GM21360 (cell line): ENCODE measurements at regions not wholly inside any gene's neighbourhood (a gene's known extent, or its start where the extent isn't known, plus 50 kb on each side); places are given as distances from the start of the nearest gene placed in this dataset.

Experiments
- ATAC-seq: cut with Tn5 transposase; IDR thresholded peaks from one replicate; pipeline ENCODE4 v1.9.1; 2021; ENCODE audit warnings: mild to moderate bottlenecking, moderate library complexity; ENCODE audit not compliant: unreplicated experiment

- ATAC-seq: no peak
Observed at GRCh38 chr17:13316657-13317056, 285.1 kb downstream of the HS3ST3A1 start.

- ATAC-seq: no peak
Observed at GRCh38 chr17:13311306-13311705, 290.4 kb downstream of the HS3ST3A1 start.

- ATAC-seq: no peak
Observed at GRCh38 chr17:13310858-13311257, 290.9 kb downstream of the HS3ST3A1 start.

GRCh38 chr17:13306310-13306962, 288.6 kb upstream of the ELAC2 start:
- no peak for ATAC-seq

GRCh38 chr17:13302983-13303382, 285.2 kb upstream of the ELAC2 start:
- no peak for ATAC-seq

- no peak for ATAC-seq
Observed at GRCh38 chr17:13302419-13302818, 284.6 kb upstream of the ELAC2 start.

GRCh38 chr17:13297183-13297582, 279.4 kb upstream of the ELAC2 start:
- ATAC-seq: no peak

- ATAC-seq: no peak
Observed at GRCh38 chr17:13293421-13293820, 275.6 kb upstream of the ELAC2 start.

- no peak for ATAC-seq
Observed at GRCh38 chr17:13292291-13292690, 274.5 kb upstream of the ELAC2 start.

GRCh38 chr17:13288248-13288647, 270.4 kb upstream of the ELAC2 start:
- no peak for ATAC-seq

- ATAC-seq: no peak
Observed at GRCh38 chr17:13287226-13287625, 269.4 kb upstream of the ELAC2 start.

GRCh38 chr17:13283606-13284005, 265.8 kb upstream of the ELAC2 start:
- ATAC-seq: no peak

GRCh38 chr17:13281626-13282025, 263.8 kb upstream of the ELAC2 start:
- no peak for ATAC-seq

GRCh38 chr17:13273806-13274205, 256.0 kb upstream of the ELAC2 start:
- ATAC-seq: no peak

GRCh38 chr17:13272296-13272695, 254.5 kb upstream of the ELAC2 start:
- ATAC-seq: no peak

GRCh38 chr17:13268791-13269595, 251.2 kb upstream of the ELAC2 start:
- ATAC-seq: no peak

- no peak for ATAC-seq
Observed at GRCh38 chr17:13266606-13267005, 248.8 kb upstream of the ELAC2 start.

GRCh38 chr17:13265311-13265710, 247.5 kb upstream of the ELAC2 start:
- ATAC-seq: no peak

- ATAC-seq: no peak
Observed at GRCh38 chr17:13263746-13264145, 245.9 kb upstream of the ELAC2 start.

- no peak for ATAC-seq
Observed at GRCh38 chr17:13256545-13256944, 238.7 kb upstream of the ELAC2 start.

GRCh38 chr17:13253733-13254410, 236.0 kb upstream of the ELAC2 start:
- no peak for ATAC-seq

- no peak for ATAC-seq
Observed at GRCh38 chr17:13244513-13244912, 226.7 kb upstream of the ELAC2 start.
